Natural killer cell treated with Interleukin-12 subunit alpha and Interleukin-12 subunit beta and Interleukin-15 and Interleukin-18, amount 100 ng/mL, for 72 hours (primary cell): ENCODE measurements at regions not wholly inside any gene's neighbourhood (a gene's known extent, or its start where the extent isn't known, plus 50 kb on each side); places are given as distances from the start of the nearest gene placed in this dataset.
A peak's percentile ranks its signal among the peaks of the same experiment; 100 is the strongest.

ENCODE experiments used
- ATAC-seq, 2 donors: fragments of 150-1000 bp; cut with Tn5 transposase in 1 of 2; sonication (Bioruptor Pico), chemical (Tn5 transposase) in 1 of 2; 2 replicates each; pipeline ENCODE4 v1.10.0; 2021
- DNase-seq: peaks from one replicate; pipeline ENCODE4 v3.0.0; 2022; ENCODE audit warnings: low spot score
- H3K27ac Mint-ChIP-seq, 2 donors: 1 replicate in 1 of 2; 2 replicates in 1 of 2; pipeline ENCODE4 v1.8.0; 2022; ENCODE audit warnings: mixed read lengths in 2 of 2, mild to moderate bottlenecking in 1 of 2, moderate library complexity in 1 of 2
- H3K27me3 Mint-ChIP-seq, 2 donors: 1 replicate in 1 of 2; 2 replicates in 1 of 2; pipeline ENCODE4 v1.8.0; 2022; ENCODE audit warnings: mixed read lengths in 2 of 2
- H3K36me3 Mint-ChIP-seq: one replicate; pipeline ENCODE4 v1.8.0; 2022; ENCODE audit warnings: mixed read lengths
- H3K4me1 Mint-ChIP-seq, 2 donors: 1 replicate in 1 of 2; 2 replicates in 1 of 2; pipeline ENCODE4 v1.8.0; 2022; ENCODE audit warnings: low read depth in 2 of 2, mixed read lengths in 2 of 2, mild to moderate bottlenecking in 1 of 2
- H3K4me3 Mint-ChIP-seq: one replicate; pipeline ENCODE4 v1.8.0; 2022; ENCODE audit warnings: mixed read lengths
- H3K9me3 Mint-ChIP-seq: 2 replicates; pipeline ENCODE4 v1.8.0; 2022; ENCODE audit warnings: mixed read lengths

- peaks cover 16 to 27% of the 10 kb centered on the region in 2 donors for H3K27me3 Mint-ChIP-seq
- H3K9me3 Mint-ChIP-seq = no peaks in the 10 kb centered on the region
- DNase-seq (no peak), ATAC-seq (peak in 1 of 2 donors; percentile 49)
- H3K4me1 Mint-ChIP-seq = no peaks in the 10 kb centered on the region
- no peak overlapping the region for H3K27ac Mint-ChIP-seq
- no peaks in the 10 kb centered on the region for H3K36me3 Mint-ChIP-seq
- no peak overlapping the region for H3K4me3 Mint-ChIP-seq
Observed at GRCh38 chr3:66938338-66938963, 59.7 kb upstream of the KBTBD8 start.

- H3K4me1 Mint-ChIP-seq = no peaks in the 10 kb centered on the region
- no peak overlapping the region for H3K27ac Mint-ChIP-seq
- H3K36me3 Mint-ChIP-seq = no peaks in the 10 kb centered on the region
- H3K4me3 Mint-ChIP-seq = no peak overlapping the region
- peaks cover 5 to 8% of the 10 kb centered on the region in 2 donors for H3K27me3 Mint-ChIP-seq
- no peaks in the 10 kb centered on the region for H3K9me3 Mint-ChIP-seq
- DNase-seq (no peak), ATAC-seq (no peak)
Observed at GRCh38 chr3:66948041-66948440, 50.1 kb upstream of the KBTBD8 start.
